HEK293 (cell line): ENCODE measurements at regions not wholly inside any gene's neighbourhood (a gene's known extent, or its start where the extent isn't known, plus 50 kb on each side); places are given as distances from the start of the nearest gene placed in this dataset.

Source experiments
- CTCF ChIP-seq: fragments of 450-650 bp; formaldehyde crosslinking; IDR thresholded peaks from 2 replicates; pipeline ENCODE4 v1.5.1; 2016; ENCODE audit warnings: missing biosample characterization, missing genetic modification characterization
- KLF7 ChIP-seq: fragments of 450-650 bp; formaldehyde crosslinking; IDR thresholded peaks from 2 replicates; pipeline ENCODE4 v1.5.1; 2016; ENCODE audit warnings: missing biosample characterization, missing genetic modification characterization, borderline replicate concordance
- KLF9 ChIP-seq: fragments of 450-650 bp; formaldehyde crosslinking; IDR thresholded peaks from 2 replicates; pipeline ENCODE4 v1.5.1; 2016; ENCODE audit warnings: missing biosample characterization, missing genetic modification characterization, low read depth
- TCF7L2 ChIP-seq: IDR thresholded peaks from 2 replicates; pipeline ENCODE4 v1.6.1; 2011; ENCODE audit warnings: low read depth, mild to moderate bottlenecking, inconsistent platforms, low read length, moderate library complexity, borderline replicate concordance
- ZBTB11 ChIP-seq: fragments of 450-650 bp; formaldehyde crosslinking; conservative IDR thresholded peaks from 2 replicates; pipeline ENCODE4 v1.5.1; 2016; ENCODE audit warnings: low read depth, missing biosample characterization, missing genetic modification characterization
- ZNF133 ChIP-seq: fragments of 450-650 bp; formaldehyde crosslinking; IDR thresholded peaks from 2 replicates; pipeline ENCODE4 v1.5.1; 2016; ENCODE audit warnings: missing biosample characterization, missing genetic modification characterization
- ZNF138 ChIP-seq: fragments of 450-650 bp; formaldehyde crosslinking; IDR thresholded peaks from 2 replicates; pipeline ENCODE4 v1.5.1; 2016; ENCODE audit warnings: missing biosample characterization, missing genetic modification characterization, borderline replicate concordance
- ZNF274 ChIP-seq, 2 experiments: fragments of 200-500 bp in 1 of 2; fragments of 450-650 bp in 1 of 2; sonication (Bioruptor generic) in 1 of 2; formaldehyde crosslinking in 1 of 2; IDR thresholded peaks; 2 replicates each; pipeline versions ENCODE4 v1.5.1 to v1.6.1; 2014 to 2016; ENCODE audit warnings: borderline replicate concordance in 1 of 2, inconsistent platforms in 1 of 2, low read length in 1 of 2, missing biosample characterization in 1 of 2, missing genetic modification characterization in 1 of 2
- ZNF366 ChIP-seq: fragments of 450-650 bp; formaldehyde crosslinking; conservative IDR thresholded peaks from 2 replicates; pipeline ENCODE4 v1.5.1; 2016; ENCODE audit warnings: missing biosample characterization, missing genetic modification characterization
- ZNF398 ChIP-seq: fragments of 450-650 bp; formaldehyde crosslinking; IDR thresholded peaks from 2 replicates; pipeline ENCODE4 v1.5.1; 2017; ENCODE audit warnings: missing biosample characterization, missing genetic modification characterization
- ZNF776 ChIP-seq: fragments of 450-650 bp; formaldehyde crosslinking; IDR thresholded peaks from 2 replicates; pipeline ENCODE4 v1.5.0; 2017; ENCODE audit warnings: missing biosample characterization, missing genetic modification characterization, borderline replicate concordance

GRCh38 chr5:125227333-125228095, 481.1 kb upstream of the ZNF608 start:
- TF ChIP-seq ZBTB11 (tag by site-specific recombination): no peak
- TF ChIP-seq KLF7 (tag by site-specific recombination): no peak
- TF ChIP-seq ZNF274 (IDR thresholded peaks at IDR 0.05; ENCODE audit: low read length): no peak
- no peak for TF ChIP-seq ZNF274 (tag by site-specific recombination; IDR thresholded peaks at IDR 0.05; ENCODE audit: borderline replicate concordance)
- TF ChIP-seq ZNF138 (tag by site-specific recombination): no peak
- TF ChIP-seq CTCF (tag by site-specific recombination): peak; percentile 52; the same call in 1 of the 2 replicates
- no peak for TF ChIP-seq ZNF776 (tag by site-specific recombination)
- TF ChIP-seq ZNF398 (tag by site-specific recombination): no peak
- no peak for TF ChIP-seq ZNF133 (tag by site-specific recombination)
- TF ChIP-seq KLF9 (tag by site-specific recombination): no peak
- no peak for TF ChIP-seq TCF7L2
- no peak for TF ChIP-seq ZNF366 (tag by site-specific recombination)
